M059J (cell line): ENCODE measurements at regions not wholly inside any gene's neighbourhood (a gene's known extent, or its start where the extent isn't known, plus 50 kb on each side); places are given as distances from the start of the nearest gene placed in this dataset.

Source experiments
- DNase-seq: peaks from one replicate; pipeline ENCODE4 v3.0.0-alpha.2; 2012; ENCODE audit warnings: low read depth

- no peak for DNase-seq
Observed at GRCh38 chr10:128709686-128710085, 583.5 kb upstream of the MKI67 start.

GRCh38 chr10:128710098-128710797, 584.0 kb upstream of the MKI67 start:
- no peak for DNase-seq

GRCh38 chr10:128710798-128711183, 584.6 kb upstream of the MKI67 start:
- no peak for DNase-seq

GRCh38 chr10:128711806-128712205, 585.6 kb upstream of the MKI67 start:
- DNase-seq: no peak

- no peak for DNase-seq
Observed at GRCh38 chr10:128712661-128713400, 586.6 kb upstream of the MKI67 start.

GRCh38 chr10:128713471-128713870, 587.2 kb upstream of the MKI67 start:
- no peak for DNase-seq

- DNase-seq: no peak
Observed at GRCh38 chr10:128713874-128714570, 587.8 kb upstream of the MKI67 start.

- DNase-seq: no peak
Observed at GRCh38 chr10:128714644-128715415, 588.6 kb upstream of the MKI67 start.

- no peak for DNase-seq
Observed at GRCh38 chr10:128716181-128716580, 590.0 kb upstream of the MKI67 start.

- DNase-seq: no peak
Observed at GRCh38 chr10:128721963-128722445, 595.8 kb upstream of the MKI67 start.

- no peak for DNase-seq
Observed at GRCh38 chr10:128722947-128723346, 596.7 kb upstream of the MKI67 start.

GRCh38 chr10:128723631-128724205, 597.5 kb upstream of the MKI67 start:
- DNase-seq: no peak

GRCh38 chr10:128725531-128725930, 599.3 kb upstream of the MKI67 start:
- DNase-seq: no peak

GRCh38 chr10:128727114-128727513, 600.9 kb upstream of the MKI67 start:
- no peak for DNase-seq

GRCh38 chr10:128729910-128730420, 603.7 kb upstream of the MKI67 start:
- DNase-seq: no peak

- DNase-seq: no peak
Observed at GRCh38 chr10:128730922-128731321, 604.7 kb upstream of the MKI67 start.

- no peak for DNase-seq
Observed at GRCh38 chr10:128734161-128734560, 607.9 kb upstream of the MKI67 start.

- DNase-seq: no peak
Observed at GRCh38 chr10:128734734-128735133, 608.5 kb upstream of the MKI67 start.

GRCh38 chr10:128735996-128736395, 609.8 kb upstream of the MKI67 start:
- DNase-seq: no peak

GRCh38 chr10:128738386-128738915, 612.2 kb upstream of the MKI67 start:
- no peak for DNase-seq

- no peak for DNase-seq
Observed at GRCh38 chr10:128739930-128740329, 613.7 kb upstream of the MKI67 start.
